ENCODE measurements at regions not wholly inside any gene's neighbourhood (a gene's known extent, or its start where the extent isn't known, plus 50 kb on each side); places are given as distances from the start of the nearest gene placed in this dataset.

GRCh38 chr11:116579031-116579653 lies 193.6 kb downstream of the BUD13 start:
- DNase-seq = no peak
- H3K27ac ChIP-seq = no peak overlapping the region
- peaks cover 8% of the 10 kb centered on the region for H3K4me1 ChIP-seq
- peaks cover 0 to 12% of the 10 kb centered on the region in 2 donors for H3K27me3 ChIP-seq
- H3K4me3 ChIP-seq = no peak overlapping the region
- intact Hi-C loops (cut with DNase I) = no loop called here
- no peak for ATAC-seq
- no peaks in the 10 kb centered on the region for H3K36me3 ChIP-seq (replicated peaks in 1 of 2; ENCODE audit: insufficient read depth in 1 of 2, low read depth in 2 of 2)
- TF ChIP-seq POLR2A (IDR thresholded peaks at IDR 0.05) = no peak
- TF ChIP-seq CTCF (IDR thresholded peaks at IDR 0.05) = no peak
- WGBS, 2 donors = 6 to 14% methylated on average over 6 to 9 of the region's 9 CpGs
- H3K9me3 ChIP-seq = no peaks in the 10 kb centered on the region

- DNase-seq (no peak), ATAC-seq (no peak)
- no peaks in the 10 kb centered on the region for H3K36me3 ChIP-seq (replicated peaks in 1 of 2; ENCODE audit: insufficient read depth in 1 of 2, low read depth in 2 of 2)
- no peak overlapping the region for H3K4me3 ChIP-seq
- no peak overlapping the region for H3K27ac ChIP-seq
- H3K4me1 ChIP-seq = peaks cover 8% of the 10 kb centered on the region
- 57 to 60% methylated on average over 3 of the region's 3 CpGs for WGBS, 2 donors
- intact Hi-C loops (cut with DNase I) = no loop called here
- H3K9me3 ChIP-seq = no peaks in the 10 kb centered on the region
- H3K27me3 ChIP-seq = peaks cover 0 to 12% of the 10 kb centered on the region in 2 donors
- TF ChIP-seq CTCF (IDR thresholded peaks at IDR 0.05) = no peak
- no peak for TF ChIP-seq POLR2A (IDR thresholded peaks at IDR 0.05)
These were observed 194.8 kb downstream of the BUD13 start for GRCh38 chr11:116577956-116578355.

GRCh38 chr11:116577273-116577672 lies 195.5 kb downstream of the BUD13 start:
- H3K27me3 ChIP-seq = peaks cover 0 to 12% of the 10 kb centered on the region in 2 donors
- no peak for ATAC-seq
- H3K27ac ChIP-seq = no peak overlapping the region
- no peak for DNase-seq
- WGBS, 2 donors = 40 to 60% methylated on average over 4 of the region's 4 CpGs
- no peak for TF ChIP-seq POLR2A (IDR thresholded peaks at IDR 0.05)
- no peak for TF ChIP-seq CTCF (IDR thresholded peaks at IDR 0.05)
- no peaks in the 10 kb centered on the region for H3K36me3 ChIP-seq (replicated peaks in 1 of 2; ENCODE audit: insufficient read depth in 1 of 2, low read depth in 2 of 2)
- H3K4me3 ChIP-seq = no peak overlapping the region
- no peaks in the 10 kb centered on the region for H3K9me3 ChIP-seq
- peaks cover 8% of the 10 kb centered on the region for H3K4me1 ChIP-seq
- intact Hi-C loops (cut with DNase I) = no loop called here

GRCh38 chr11:116576526-116576925 lies 196.3 kb downstream of the BUD13 start:
- peaks cover 8% of the 10 kb centered on the region for H3K4me1 ChIP-seq
- DNase-seq (no peak), ATAC-seq (no peak)
- 30% methylated on average over 2 of the region's 2 CpGs for WGBS, 2 donors
- H3K27me3 ChIP-seq = peaks cover 0 to 12% of the 10 kb centered on the region in 2 donors
- no peaks in the 10 kb centered on the region for H3K36me3 ChIP-seq (replicated peaks in 1 of 2; ENCODE audit: insufficient read depth in 1 of 2, low read depth in 2 of 2)
- H3K27ac ChIP-seq = no peak overlapping the region
- no peak for TF ChIP-seq CTCF (IDR thresholded peaks at IDR 0.05)
- TF ChIP-seq POLR2A (IDR thresholded peaks at IDR 0.05) = no peak
- intact Hi-C loops (cut with DNase I) = no loop called here
- no peak overlapping the region for H3K4me3 ChIP-seq
- no peaks in the 10 kb centered on the region for H3K9me3 ChIP-seq

GRCh38 chr11:116567721-116568242 lies 205.0 kb downstream of the BUD13 start:
- H3K4me1 ChIP-seq = peaks cover 9% of the 10 kb centered on the region
- no peaks in the 10 kb centered on the region for H3K36me3 ChIP-seq (replicated peaks in 1 of 2; ENCODE audit: insufficient read depth in 1 of 2, low read depth in 2 of 2)
- ATAC-seq = no peak
- no peaks in the 10 kb centered on the region for H3K27me3 ChIP-seq
- DNase-seq = no peak
- no peak for TF ChIP-seq POLR2A (IDR thresholded peaks at IDR 0.05)
- no peak for TF ChIP-seq CTCF (IDR thresholded peaks at IDR 0.05)
- no peak overlapping the region for H3K27ac ChIP-seq
- whole genome bisulfite sequencing, 2 donors = 75 to 80% methylated on average over 9 of the region's 9 CpGs
- peaks cover 0 to 11% (median 0%) of the 10 kb centered on the region in 3 donors for H3K9me3 ChIP-seq
- intact Hi-C loops (cut with DNase I) = no loop called here
- no peak overlapping the region for H3K4me3 ChIP-seq
